Stomach (tissue), 8 donors: ENCODE measurements at regions not wholly inside any gene's neighbourhood (a gene's known extent, or its start where the extent isn't known, plus 50 kb on each side); places are given as distances from the start of the nearest gene placed in this dataset.

Source experiments
- DNase-seq, 2 donors: peaks; one replicate each; pipeline versions ENCODE4 v3.0.0 to v3.0.0-alpha.2; 2013 to 2019
- H3K27ac ChIP-seq, 5 donors: fragments of 200-600 bp in 4 of 5; sonication (generic) in 4 of 5; one replicate each; pipeline ENCODE4 v1.5.1; 2013 to 2019; ENCODE audit warnings: mild to moderate bottlenecking in 1 of 5, moderate library complexity in 1 of 5
- H3K27me3 ChIP-seq, 3 donors: fragments of 200-600 bp; sonication (generic); one replicate each; pipeline ENCODE4 v1.5.1; 2017 to 2019; ENCODE audit warnings: mixed run types in 1 of 3
- H3K36me3 ChIP-seq, 4 donors: fragments of 200-600 bp; sonication (generic); 1 replicate in 3 of 4; 2 replicates in 1 of 4; pipeline ENCODE4 v1.5.1; 2016 to 2019
- H3K4me1 ChIP-seq, 4 donors: fragments of 200-600 bp; sonication (generic); one replicate each; pipeline ENCODE4 v1.5.1; 2016 to 2019
- H3K4me3 ChIP-seq, 4 donors: fragments of 200-600 bp; sonication (generic) in 3 of 4; one replicate each; pipeline ENCODE4 v1.5.1; 2016 to 2019; ENCODE audit warnings: mild to moderate bottlenecking in 1 of 4
- H3K9me3 ChIP-seq, 4 donors: fragments of 200-600 bp; sonication (generic); one replicate each; pipeline ENCODE4 v1.5.1; 2016 to 2019
- CTCF ChIP-seq, 7 experiments: fragments of 450-650 bp in 4 of 7; fragments of 200-600 bp in 3 of 7; sonication (generic) in 3 of 7; IDR thresholded peaks; one replicate each; pipeline ENCODE4 v1.5.1; 2016 to 2019; ENCODE audit warnings: antibody characterized with exemption in 7 of 7, control low read depth in 2 of 7, mild to moderate bottlenecking in 1 of 7
- EP300 ChIP-seq: sonication (generic); formaldehyde crosslinking; IDR thresholded peaks from one replicate; pipeline ENCODE4 v1.6.1; 2017; ENCODE audit warnings: antibody characterized with exemption
- POLR2A ChIP-seq, 4 donors: fragments of 450-650 bp; IDR thresholded peaks; one replicate each; pipeline ENCODE4 v1.6.1; 2016; ENCODE audit warnings: antibody characterized with exemption in 4 of 4, control low read depth in 2 of 4, mild to moderate bottlenecking in 1 of 4, moderate library complexity in 1 of 4
- POLR2AphosphoS5 ChIP-seq, 3 donors: sonication (generic); formaldehyde crosslinking; IDR thresholded peaks; one replicate each; pipeline ENCODE4 v1.6.1; 2016; ENCODE audit warnings: antibody characterized with exemption in 3 of 3
- WGBS, 5 donors: extraction: QIAGEN DNeasy Blood & Tissue Kit in 3 of 5; methylation state at CpG; one replicate each; pipeline versions ENCODE4 v1.1.5 to v1.1.7; 2013 to 2018; 5-methylcytosine and 5-hydroxymethylcytosine counted together
- intact Hi-C: fragments of 100-400 bp; cut with DNase I; formaldehyde crosslinking; loops from one replicate; pipeline ENCODE4 v1.15.1; 2023; ENCODE audit warnings: low total_unique reads
- donor health status: healthy with polysubstance abuse.
- donor health status: Bipolar disorder and iron deficiency.
- donor health status: healthy.

- intact Hi-C loops: no loop called here
- H3K36me3 ChIP-seq: no peaks in the 10 kb centered on the region
- H3K27ac ChIP-seq: no peak overlapping the region
- WGBS, 5 donors: 78 to 91% (median 88%) methylated on average over 1 of the region's 1 CpG
- no peak for TF ChIP-seq EP300
- TF ChIP-seq POLR2A (IDR thresholded peaks at IDR 0.05): no peak
- no peak for TF ChIP-seq POLR2AphosphoS5 (IDR thresholded peaks at IDR 0.05)
- TF ChIP-seq CTCF (IDR thresholded peaks at IDR 0.05): no peak
- no peaks in the 10 kb centered on the region for H3K27me3 ChIP-seq
- DNase-seq: no peak
- peaks cover 0 to 8% (median 0%) of the 10 kb centered on the region in 4 donors for H3K4me1 ChIP-seq
- H3K9me3 ChIP-seq: no peaks in the 10 kb centered on the region
- no peak overlapping the region for H3K4me3 ChIP-seq
These were observed 187.4 kb upstream of the KITLG start for GRCh38 chr12:88767699-88768098.

DNA sequence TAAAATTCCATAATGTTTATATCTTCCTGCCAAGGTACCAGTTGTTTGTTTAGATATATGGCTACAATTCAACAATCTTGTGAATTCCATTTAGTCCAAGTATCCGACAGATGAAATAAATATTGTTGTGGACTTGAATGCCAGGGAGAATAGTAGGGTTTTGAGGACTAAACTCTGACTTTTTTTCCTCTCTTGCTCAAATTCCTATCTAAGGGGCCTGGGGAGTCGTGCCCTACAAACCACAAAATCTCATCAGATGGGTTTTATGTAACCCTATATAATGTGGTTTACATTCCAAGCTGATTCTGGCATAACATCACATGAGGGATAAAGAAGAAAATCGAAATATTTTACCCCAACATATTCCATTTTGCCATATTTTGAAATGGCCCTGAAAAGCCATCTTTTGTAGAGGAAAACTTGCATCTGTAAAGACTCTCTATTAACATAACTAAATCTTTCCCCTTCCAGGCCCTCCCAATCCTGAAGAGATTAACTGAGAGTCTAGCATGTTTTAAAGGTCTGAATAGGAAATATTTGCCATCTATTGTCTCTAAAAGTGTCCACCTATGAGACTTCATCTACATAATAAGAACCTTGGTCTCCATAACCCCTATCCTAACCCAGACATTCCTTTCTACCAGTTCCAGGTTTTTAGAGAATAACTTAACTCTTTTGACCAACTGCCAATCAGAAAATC, 184.7 kb upstream of the KITLG start:
- no peak for DNase-seq
- intact Hi-C loops: no loop called here
- 58 to 69% (median 67%) methylated on average over 3 of the region's 3 CpGs for WGBS, 5 donors
- Histone ChIP-seq H3K36me3 (no peaks in the 10 kb centered on the region), H3K27ac (no peak overlapping the region), H3K4me3 (no peak overlapping the region), H3K27me3 (no peaks in the 10 kb centered on the region), H3K4me1 (peaks cover 0 to 8% (median 0%) of the 10 kb centered on the region in 4 donors), H3K9me3 (no peaks in the 10 kb centered on the region)
- no peak for TF ChIP-seq CTCF (IDR thresholded peaks at IDR 0.05)

DNA sequence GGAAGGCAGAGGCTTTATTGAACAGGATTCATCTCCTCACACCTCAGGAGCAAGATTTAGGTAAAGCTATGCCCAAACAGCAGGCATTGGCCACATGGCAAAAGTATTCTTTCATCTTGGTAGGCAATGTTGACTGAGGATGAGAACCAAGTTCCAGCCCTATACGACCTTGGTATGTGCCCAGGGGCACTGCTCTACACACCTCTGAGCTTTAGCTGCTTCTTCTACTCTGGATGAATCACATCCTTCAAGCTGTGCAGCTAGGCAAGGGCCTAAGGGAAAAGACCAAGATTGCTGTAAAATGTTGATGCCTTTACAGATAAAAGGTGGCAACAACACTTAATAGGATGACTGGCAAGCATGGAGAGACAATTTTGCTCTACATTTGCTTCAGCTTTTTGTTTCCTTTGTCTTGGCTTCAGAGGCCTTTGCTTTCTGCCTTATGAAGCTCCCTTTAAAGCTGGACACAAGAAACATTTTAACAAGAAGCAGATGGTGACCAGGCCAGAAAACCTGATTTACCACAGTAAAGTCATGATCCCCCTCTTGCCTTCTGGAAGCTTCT, 183.3 kb upstream of the KITLG start:
- no peak for DNase-seq
- intact Hi-C loops: no loop called here
- H3K9me3 ChIP-seq: no peaks in the 10 kb centered on the region
- peaks cover 0 to 8% (median 0%) of the 10 kb centered on the region in 4 donors for H3K4me1 ChIP-seq
- no peaks in the 10 kb centered on the region for H3K27me3 ChIP-seq
- H3K36me3 ChIP-seq: no peaks in the 10 kb centered on the region
- no peak for TF ChIP-seq EP300
- no peak for TF ChIP-seq POLR2AphosphoS5 (IDR thresholded peaks at IDR 0.05)
- TF ChIP-seq POLR2A (IDR thresholded peaks at IDR 0.05): no peak
- TF ChIP-seq CTCF (IDR thresholded peaks at IDR 0.05): no peak
- 50 to 75% (median 53%) methylated on average over 1 of the region's 1 CpG for WGBS, 5 donors
- H3K4me3 ChIP-seq: no peak overlapping the region
- H3K27ac ChIP-seq: no peak overlapping the region

DNA sequence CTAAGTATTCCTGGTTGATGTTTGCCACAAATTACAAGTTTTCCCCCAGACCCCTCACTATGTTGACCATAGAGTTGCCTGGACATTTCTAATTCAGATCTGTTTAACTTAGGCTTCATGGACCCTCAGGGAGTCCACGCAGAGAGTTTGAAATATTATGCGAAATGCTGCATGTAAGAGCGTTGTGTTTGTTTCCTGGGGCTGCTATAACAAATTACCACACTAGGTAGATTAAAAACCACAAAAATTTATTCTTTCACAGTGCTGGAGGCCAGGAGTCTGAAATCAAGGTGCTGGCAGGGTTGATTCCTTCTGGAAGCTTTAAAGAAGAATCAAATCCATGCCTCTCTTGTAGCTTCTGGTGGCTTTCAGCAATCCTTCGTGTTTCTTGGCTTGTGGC, 177.9 kb upstream of the KITLG start:
- H3K27me3 ChIP-seq: no peaks in the 10 kb centered on the region
- H3K9me3 ChIP-seq: no peaks in the 10 kb centered on the region
- WGBS, 5 donors: 86 to 90% (median 88%) methylated on average over 4 of the region's 4 CpGs
- no peak overlapping the region for H3K27ac ChIP-seq
- no peak for TF ChIP-seq POLR2A (IDR thresholded peaks at IDR 0.05)
- intact Hi-C loops: no loop called here
- H3K4me1 ChIP-seq: peaks cover 0 to 4% (median 2%) of the 10 kb centered on the region in 4 donors
- H3K4me3 ChIP-seq: no peak overlapping the region
- H3K36me3 ChIP-seq: no peaks in the 10 kb centered on the region
- DNase-seq: no peak

DNA sequence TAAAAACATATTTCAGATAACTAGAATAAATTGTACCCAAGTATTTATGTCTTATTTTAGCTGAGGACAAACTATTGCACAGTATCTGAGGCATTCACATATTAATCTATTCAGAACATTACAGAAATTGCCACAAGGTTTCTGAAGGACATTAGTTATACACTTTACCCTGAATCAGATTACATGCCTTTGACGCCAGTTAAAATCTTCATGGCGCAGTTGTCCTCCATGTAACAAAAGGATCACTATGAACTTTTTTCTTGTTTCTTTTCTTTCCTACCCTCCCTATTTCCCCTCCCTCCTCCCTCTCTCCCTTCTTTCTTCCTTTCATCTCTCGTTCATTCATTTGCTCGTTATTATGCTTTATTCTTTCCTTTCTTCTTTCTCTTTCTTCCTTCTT, 176.6 kb upstream of the KITLG start:
- no peaks in the 10 kb centered on the region for H3K9me3 ChIP-seq
- no peak overlapping the region for H3K27ac ChIP-seq
- peaks cover 0 to 6% (median 2%) of the 10 kb centered on the region in 4 donors for H3K4me1 ChIP-seq
- no peak overlapping the region for H3K4me3 ChIP-seq
- H3K27me3 ChIP-seq: no peaks in the 10 kb centered on the region
- H3K36me3 ChIP-seq: no peaks in the 10 kb centered on the region
- TF ChIP-seq EP300 (no peak), POLR2A (IDR thresholded peaks at IDR 0.05) (no peak), POLR2AphosphoS5 (IDR thresholded peaks at IDR 0.05) (no peak), CTCF (IDR thresholded peaks at IDR 0.05) (no peak)
- WGBS, 5 donors: 84 to 95% (median 91%) methylated on average over 4 of the region's 4 CpGs
- DNase-seq: no peak
- intact Hi-C loops: no loop called here
